Peyer's patch (tissue), 4 donors: ENCODE measurements at regions not wholly inside any gene's neighbourhood (a gene's known extent, or its start where the extent isn't known, plus 50 kb on each side); places are given as distances from the start of the nearest gene placed in this dataset.

Experiments
- DNase-seq, 3 donors: peaks; one replicate each; pipeline ENCODE4 v3.0.0-alpha.2; 2017 to 2019
- H3K27ac ChIP-seq, 4 donors: fragments of 200-600 bp; sonication (generic); one replicate each; pipeline ENCODE4 v1.5.1; 2016 to 2019
- H3K27me3 ChIP-seq, 2 donors: fragments of 200-600 bp; sonication (generic); one replicate each; pipeline ENCODE4 v1.5.1; 2019
- H3K36me3 ChIP-seq, 3 donors: fragments of 200-600 bp; sonication (generic); one replicate each; pipeline ENCODE4 v1.5.1; 2016 to 2019
- H3K4me1 ChIP-seq, 4 donors: fragments of 200-600 bp; sonication (generic); one replicate each; pipeline ENCODE4 v1.5.1; 2016 to 2019
- H3K4me3 ChIP-seq, 4 donors: fragments of 200-600 bp; sonication (generic); 1 replicate in 3 of 4; 2 replicates in 1 of 4; pipeline ENCODE4 v1.5.1; 2016 to 2019; ENCODE audit warnings: mild to moderate bottlenecking in 1 of 4
- H3K9me3 ChIP-seq, 4 donors: fragments of 200-600 bp; sonication (generic); one replicate each; pipeline ENCODE4 v1.5.1; 2016 to 2019; ENCODE audit warnings: mild to moderate bottlenecking in 1 of 4
- POLR2A ChIP-seq, 2 donors: fragments of 450-650 bp; IDR thresholded peaks; one replicate each; pipeline ENCODE4 v1.5.1; 2017; ENCODE audit warnings: antibody characterized with exemption in 2 of 2, mild to moderate bottlenecking in 2 of 2, moderate library complexity in 2 of 2
- TF ChIP-seq, protein P1 (sequence below), 6 experiments: fragments of 450-650 bp in 4 of 6; fragments of 200-600 bp in 2 of 6; sonication (generic) in 1 of 6; IDR thresholded peaks; one replicate each; pipeline ENCODE4 v1.5.1; 2017 to 2019; ENCODE audit warnings: antibody characterized with exemption in 6 of 6, mild to moderate bottlenecking in 3 of 6, moderate library complexity in 1 of 6

DNA sequence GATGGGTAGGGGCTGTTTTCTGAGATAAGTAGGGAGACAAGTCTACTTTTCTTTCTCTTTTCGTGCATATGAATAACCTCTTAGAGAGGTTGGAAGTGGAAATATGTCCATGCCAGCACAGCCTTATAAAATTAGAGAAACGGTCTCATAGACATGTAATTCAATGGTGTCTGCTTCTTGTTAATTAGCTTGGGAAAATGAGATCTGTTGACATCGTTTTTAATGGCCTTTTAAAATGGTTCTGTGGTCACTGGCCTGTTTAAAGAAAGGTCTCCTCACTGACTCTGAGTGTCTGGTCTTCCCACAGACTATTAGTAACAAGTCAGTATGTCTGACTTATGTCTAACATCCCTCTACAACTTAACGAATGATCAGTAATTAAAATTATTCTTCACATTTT, 487.1 kb downstream of the SLITRK6 start:
- Histone ChIP-seq H3K27me3 (no peaks in the 10 kb centered on the region), H3K36me3 (no peaks in the 10 kb centered on the region), H3K4me3 (no peak overlapping the region), H3K27ac (no peak overlapping the region), H3K9me3 (no peaks in the 10 kb centered on the region), H3K4me1 (no peaks in the 10 kb centered on the region)
- TF ChIP-seq, protein P1, sequence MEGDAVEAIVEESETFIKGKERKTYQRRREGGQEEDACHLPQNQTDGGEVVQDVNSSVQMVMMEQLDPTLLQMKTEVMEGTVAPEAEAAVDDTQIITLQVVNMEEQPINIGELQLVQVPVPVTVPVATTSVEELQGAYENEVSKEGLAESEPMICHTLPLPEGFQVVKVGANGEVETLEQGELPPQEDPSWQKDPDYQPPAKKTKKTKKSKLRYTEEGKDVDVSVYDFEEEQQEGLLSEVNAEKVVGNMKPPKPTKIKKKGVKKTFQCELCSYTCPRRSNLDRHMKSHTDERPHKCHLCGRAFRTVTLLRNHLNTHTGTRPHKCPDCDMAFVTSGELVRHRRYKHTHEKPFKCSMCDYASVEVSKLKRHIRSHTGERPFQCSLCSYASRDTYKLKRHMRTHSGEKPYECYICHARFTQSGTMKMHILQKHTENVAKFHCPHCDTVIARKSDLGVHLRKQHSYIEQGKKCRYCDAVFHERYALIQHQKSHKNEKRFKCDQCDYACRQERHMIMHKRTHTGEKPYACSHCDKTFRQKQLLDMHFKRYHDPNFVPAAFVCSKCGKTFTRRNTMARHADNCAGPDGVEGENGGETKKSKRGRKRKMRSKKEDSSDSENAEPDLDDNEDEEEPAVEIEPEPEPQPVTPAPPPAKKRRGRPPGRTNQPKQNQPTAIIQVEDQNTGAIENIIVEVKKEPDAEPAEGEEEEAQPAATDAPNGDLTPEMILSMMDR (IDR thresholded peaks at IDR 0.05): no peak
- TF ChIP-seq POLR2A (IDR thresholded peaks at IDR 0.05): no peak
- DNase-seq: no peak

DNA sequence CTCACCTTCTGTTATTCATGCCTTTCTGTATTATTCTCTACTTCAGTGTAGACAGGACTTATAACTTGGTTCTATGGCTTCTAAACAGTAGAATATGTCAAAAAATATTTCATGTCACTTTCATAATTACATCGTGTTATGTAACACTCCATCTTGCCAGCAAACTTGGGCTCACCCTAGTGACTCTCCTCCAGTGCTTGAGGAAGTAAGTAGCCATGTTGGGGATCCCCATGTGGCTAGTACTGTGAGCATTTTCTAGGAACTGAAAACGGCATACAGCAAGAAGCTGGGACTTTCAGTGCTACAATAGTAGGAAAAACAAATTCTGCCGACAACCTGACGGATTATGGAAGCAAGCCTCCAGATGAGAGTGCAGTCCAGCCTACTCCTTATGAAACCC, 495.6 kb downstream of the SLITRK6 start:
- Histone ChIP-seq H3K4me1 (no peaks in the 10 kb centered on the region), H3K36me3 (no peaks in the 10 kb centered on the region), H3K27ac (no peak overlapping the region), H3K9me3 (no peaks in the 10 kb centered on the region), H3K4me3 (no peak overlapping the region), H3K27me3 (no peaks in the 10 kb centered on the region)
- TF ChIP-seq, protein P1 (IDR thresholded peaks at IDR 0.05): no peak
- no peak for TF ChIP-seq POLR2A (IDR thresholded peaks at IDR 0.05)
- DNase-seq: no peak

DNA sequence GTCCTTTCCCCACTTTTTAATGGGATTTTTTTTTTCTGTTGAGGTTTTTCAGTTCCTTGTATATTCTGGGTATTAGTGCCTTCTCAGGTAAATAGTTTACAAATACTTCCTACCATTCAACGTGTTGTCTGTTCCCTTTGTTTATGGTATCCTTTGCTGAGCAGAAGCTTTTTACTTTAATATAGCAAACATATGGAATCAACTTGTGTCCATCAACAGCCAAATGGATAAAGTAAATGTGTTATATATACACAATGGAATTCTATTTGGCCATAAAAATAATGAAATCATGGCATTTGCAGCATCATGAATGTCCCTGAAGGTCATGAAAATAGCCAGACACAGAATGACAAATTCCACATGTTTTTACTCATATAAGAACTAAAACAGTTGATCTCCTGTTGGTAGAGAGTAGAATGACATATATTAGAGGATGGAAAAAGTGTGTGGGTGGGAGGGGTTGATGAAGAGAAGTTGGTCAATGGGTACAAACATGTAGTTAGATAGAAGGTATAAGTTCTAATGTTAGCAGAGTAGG, 500.8 kb downstream of the SLITRK6 start:
- H3K27ac ChIP-seq: no peak overlapping the region
- H3K27me3 ChIP-seq: no peaks in the 10 kb centered on the region
- no peaks in the 10 kb centered on the region for H3K4me1 ChIP-seq
- H3K9me3 ChIP-seq: no peaks in the 10 kb centered on the region
- H3K36me3 ChIP-seq: no peaks in the 10 kb centered on the region
- no peak for DNase-seq
- TF ChIP-seq, protein P1 (IDR thresholded peaks at IDR 0.05): no peak
- no peak for TF ChIP-seq POLR2A (IDR thresholded peaks at IDR 0.05)
- H3K4me3 ChIP-seq: no peak overlapping the region

DNA sequence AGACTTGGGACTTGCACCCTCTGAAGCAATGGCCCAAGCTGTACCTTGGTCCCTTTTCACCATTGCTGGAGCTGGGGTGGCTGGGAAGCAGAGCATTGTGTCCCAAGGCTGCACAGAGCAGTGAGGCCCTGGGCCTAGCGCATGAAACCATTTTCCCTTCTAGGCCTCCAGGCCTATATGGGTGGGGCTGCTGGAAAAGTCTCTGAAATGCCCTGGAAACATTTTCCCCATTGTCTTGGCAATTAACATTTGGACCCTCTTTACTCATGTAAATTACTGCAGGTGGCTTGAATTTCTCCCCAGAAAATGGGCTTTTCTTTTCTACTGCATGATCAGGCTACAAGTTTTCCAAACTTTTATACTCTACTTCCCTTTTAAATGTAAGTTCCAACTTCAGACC, 510.5 kb downstream of the SLITRK6 start:
- TF ChIP-seq, protein P1 (IDR thresholded peaks at IDR 0.05): no peak
- Histone ChIP-seq H3K27me3 (no peaks in the 10 kb centered on the region), H3K4me1 (no peaks in the 10 kb centered on the region), H3K9me3 (no peaks in the 10 kb centered on the region), H3K36me3 (no peaks in the 10 kb centered on the region), H3K27ac (no peak overlapping the region), H3K4me3 (no peak overlapping the region)
- no peak for DNase-seq

DNA sequence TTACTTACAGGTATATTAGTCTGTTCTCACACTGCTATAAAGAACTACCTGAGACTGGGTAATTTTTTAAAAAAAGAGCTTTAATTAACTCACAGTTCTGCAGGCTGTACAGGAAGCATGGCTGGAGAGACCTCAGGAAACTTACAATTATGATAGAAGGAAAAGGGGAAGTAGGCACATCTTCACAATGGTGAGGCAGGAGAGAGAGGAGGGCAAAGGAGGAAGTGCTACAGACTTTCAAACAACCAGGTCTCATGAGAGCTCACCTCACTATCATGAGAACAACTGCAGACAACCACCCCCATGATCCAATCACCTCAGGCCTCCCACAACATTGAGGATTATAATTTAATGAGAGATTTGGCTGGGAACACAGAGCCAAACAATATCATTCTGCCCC, 511.7 kb downstream of the SLITRK6 start:
- no peak overlapping the region for H3K27ac ChIP-seq
- H3K27me3 ChIP-seq: no peaks in the 10 kb centered on the region
- H3K4me3 ChIP-seq: no peak overlapping the region
- no peaks in the 10 kb centered on the region for H3K4me1 ChIP-seq
- no peak for DNase-seq
- no peaks in the 10 kb centered on the region for H3K36me3 ChIP-seq
- no peaks in the 10 kb centered on the region for H3K9me3 ChIP-seq
- TF ChIP-seq, protein P1 (IDR thresholded peaks at IDR 0.05): no peak
- TF ChIP-seq POLR2A (IDR thresholded peaks at IDR 0.05): no peak

DNA sequence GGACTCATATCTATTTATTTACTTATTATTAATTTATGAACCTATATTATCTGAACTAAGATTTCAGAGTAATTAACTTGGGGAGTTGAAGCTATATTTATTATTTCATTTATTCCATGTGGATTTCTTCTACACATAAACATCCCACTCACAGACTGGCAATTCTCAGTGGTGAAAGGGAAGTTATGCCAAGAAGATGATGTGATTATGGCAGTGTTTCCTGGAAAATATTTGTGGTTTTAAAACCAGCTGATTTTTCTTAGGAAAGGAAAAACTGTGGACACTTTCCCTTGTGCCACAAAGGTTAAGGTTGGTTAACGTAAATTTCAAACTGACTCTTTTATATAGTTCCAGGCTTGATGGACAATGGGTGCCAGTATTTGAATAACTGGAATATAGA, 513.1 kb downstream of the SLITRK6 start:
- no peak overlapping the region for H3K4me3 ChIP-seq
- TF ChIP-seq, protein P1 (IDR thresholded peaks at IDR 0.05): no peak
- TF ChIP-seq POLR2A (IDR thresholded peaks at IDR 0.05): no peak
- no peak overlapping the region for H3K27ac ChIP-seq
- H3K36me3 ChIP-seq: no peaks in the 10 kb centered on the region
- no peaks in the 10 kb centered on the region for H3K4me1 ChIP-seq
- no peaks in the 10 kb centered on the region for H3K9me3 ChIP-seq
- no peak for DNase-seq
- H3K27me3 ChIP-seq: no peaks in the 10 kb centered on the region
